COLO829 (cell line): ENCODE measurements at regions not wholly inside any gene's neighbourhood (a gene's known extent, or its start where the extent isn't known, plus 50 kb on each side); places are given as distances from the start of the nearest gene placed in this dataset.
A peak's percentile ranks its signal among the peaks of the same experiment; 100 is the strongest.

ENCODE experiments used
- DNase-seq: peaks from one replicate; pipeline ENCODE4 v3.0.0; 2012; ENCODE audit warnings: low spot score

DNA sequence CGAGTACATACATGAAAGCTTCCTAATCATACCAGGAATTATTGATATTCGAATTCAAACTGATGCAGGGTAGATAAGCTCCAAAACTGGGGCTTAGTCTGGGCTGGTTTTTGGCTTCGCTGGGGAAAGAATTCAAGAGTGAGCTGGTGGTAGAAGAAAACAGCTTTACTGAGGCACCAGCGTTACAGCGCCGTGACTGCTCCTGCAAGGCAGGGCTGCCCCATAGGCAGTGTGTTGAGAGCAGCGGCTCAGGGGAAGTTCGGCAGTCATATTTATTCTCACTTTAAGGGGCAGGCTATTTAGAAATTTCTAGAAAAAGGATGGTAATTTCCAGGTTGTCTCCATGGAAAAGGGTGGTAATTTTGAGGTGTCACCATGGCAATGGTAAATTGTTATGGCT, 292.6 kb upstream of the TCF4 start:
- DNase-seq = no peak

DNA sequence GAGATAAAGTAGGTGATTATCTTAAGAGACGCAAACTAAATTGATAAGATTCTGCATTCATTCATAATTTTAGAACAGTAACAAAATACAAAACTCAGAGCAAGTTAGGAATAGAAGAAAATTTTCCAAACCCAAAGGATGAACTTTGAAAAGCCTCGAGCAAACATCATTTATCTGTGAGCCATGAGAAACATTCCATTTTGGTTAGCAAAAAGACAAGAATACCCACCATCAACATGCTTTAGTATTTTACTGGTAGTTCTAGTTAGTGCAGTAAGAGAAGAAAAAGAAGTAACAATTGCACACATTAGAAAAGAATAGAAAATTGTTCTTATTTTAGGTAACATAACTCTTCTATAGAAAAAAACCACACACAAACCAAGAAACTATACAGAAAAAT, 291.3 kb upstream of the TCF4 start:
- DNase-seq = no peak

DNA sequence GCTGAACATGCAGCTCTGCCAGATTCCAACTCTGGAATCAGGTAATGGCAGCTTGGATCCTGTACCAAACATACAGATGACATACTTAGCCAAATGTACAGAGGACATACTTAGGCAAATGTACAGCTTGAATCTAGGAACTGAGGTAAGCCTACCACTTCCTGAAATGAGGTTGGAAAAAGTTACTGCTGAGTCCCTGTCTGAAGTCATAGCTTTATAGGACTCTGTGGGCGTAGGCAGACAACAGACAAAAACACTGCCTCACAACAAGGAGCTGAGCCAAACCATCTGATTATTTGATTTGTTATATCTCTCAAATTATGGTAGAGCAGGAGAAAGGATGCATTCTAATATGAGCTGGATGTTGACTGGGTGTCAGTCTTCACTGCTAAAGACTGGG, 290.2 kb upstream of the TCF4 start:
- no peak for DNase-seq

DNA sequence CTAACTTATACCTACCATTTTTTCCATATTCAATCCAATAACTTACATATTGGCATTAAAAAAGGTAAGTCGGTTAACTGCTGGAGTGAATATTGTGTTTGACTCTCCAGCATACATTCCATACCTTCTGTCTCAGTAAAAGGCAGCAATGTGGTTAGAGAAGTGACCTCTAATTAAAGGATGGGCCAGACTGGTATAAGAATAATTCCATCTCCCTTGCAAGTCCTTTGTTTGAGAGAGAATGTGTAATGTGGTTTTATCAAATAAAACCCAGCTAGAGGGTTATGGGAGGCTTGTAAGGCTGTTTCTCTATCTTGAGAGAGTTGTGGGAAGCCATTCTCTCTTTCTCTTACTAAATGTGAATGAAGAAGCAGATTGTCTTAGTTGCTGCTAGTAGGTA, 289.3 kb upstream of the TCF4 start:
- DNase-seq = no peak

DNA sequence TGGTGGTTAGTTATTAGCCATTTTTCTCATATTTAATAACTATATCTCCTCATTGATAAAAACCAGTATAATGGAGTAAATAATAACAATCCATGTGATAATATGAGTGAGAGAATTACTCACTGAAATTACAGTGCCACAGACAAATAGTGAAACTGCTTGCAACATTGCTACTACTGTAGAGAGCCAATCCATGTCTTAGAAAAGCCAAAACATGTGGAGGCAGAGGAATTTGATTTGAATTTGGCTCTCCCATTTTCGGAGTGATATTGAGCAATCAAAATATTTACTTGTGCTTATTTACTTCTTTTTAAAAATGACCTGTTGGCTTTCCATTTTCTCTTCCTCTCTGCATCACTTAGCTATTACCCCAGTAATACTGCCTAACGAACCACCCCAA, 288.3 kb upstream of the TCF4 start:
- no peak for DNase-seq

DNA sequence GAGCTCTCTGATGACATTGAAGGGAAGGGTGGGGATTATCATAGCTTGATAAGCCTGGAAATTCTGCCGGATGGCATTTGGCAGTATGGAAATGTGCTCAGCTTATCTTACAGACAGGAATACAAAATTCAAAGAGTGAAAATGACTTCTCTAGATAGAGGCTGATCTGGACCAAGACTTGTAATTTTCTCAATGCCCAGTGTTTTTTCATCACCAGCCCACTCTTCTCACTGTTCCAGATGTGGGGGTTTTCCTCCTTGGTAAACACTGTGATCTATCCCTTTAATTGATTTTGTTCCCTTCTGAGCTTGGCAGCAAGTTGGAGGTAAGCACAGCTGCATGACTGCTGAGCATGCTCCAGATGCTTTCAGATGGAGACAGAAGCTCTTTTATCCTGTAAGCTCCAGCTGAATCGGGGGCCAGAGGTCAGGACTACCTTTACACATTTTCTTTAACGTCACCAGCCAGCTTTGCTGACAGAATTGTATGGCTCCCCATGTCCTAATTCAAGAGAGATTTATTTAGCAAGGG, 287.4 kb upstream of the TCF4 start:
- no peak for DNase-seq

DNA sequence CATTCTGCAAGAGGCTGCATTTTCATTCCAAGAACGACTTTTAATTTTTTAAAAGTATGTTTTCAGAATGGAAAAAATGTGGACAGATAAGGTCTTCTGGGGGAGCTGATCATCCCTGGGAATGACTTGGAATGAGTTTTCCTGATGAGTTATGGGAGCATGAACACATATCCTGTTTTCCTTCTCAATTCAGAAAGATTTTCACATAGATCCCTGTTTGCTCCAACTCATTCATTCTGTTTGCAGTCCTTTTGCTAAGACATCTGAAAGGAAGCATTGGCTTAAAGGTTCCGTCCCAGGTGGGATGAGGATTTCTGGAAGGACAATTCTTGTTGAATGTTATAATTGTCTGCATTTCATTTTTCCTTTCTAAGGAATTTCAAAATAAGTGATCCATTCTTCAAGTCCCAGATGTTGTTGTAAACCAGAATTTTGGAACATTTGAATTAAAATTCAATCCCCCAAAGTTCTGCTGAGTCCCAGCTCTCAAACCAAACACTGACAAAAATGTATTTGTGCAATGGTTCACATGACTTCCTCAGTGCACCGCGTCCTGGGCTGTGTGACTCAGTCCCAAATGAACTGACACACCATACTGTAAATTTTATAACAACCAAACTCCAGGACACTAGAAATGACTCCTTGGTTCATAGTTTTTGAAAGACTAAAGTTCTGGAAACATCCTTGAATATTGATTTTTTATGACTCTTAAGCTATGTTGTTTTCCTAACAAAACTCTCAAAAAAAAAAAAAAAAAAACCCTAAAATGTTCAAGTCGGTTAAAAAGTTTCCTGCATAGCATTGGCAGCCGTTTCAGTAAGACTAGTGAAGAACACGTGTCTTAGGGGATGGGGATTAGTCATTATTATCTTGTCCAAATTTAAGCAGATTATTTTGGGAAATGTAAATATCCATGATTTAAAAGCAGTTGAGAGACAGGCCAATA, 281.8 kb upstream of the TCF4 start:
- DNase-seq = no peak

DNA sequence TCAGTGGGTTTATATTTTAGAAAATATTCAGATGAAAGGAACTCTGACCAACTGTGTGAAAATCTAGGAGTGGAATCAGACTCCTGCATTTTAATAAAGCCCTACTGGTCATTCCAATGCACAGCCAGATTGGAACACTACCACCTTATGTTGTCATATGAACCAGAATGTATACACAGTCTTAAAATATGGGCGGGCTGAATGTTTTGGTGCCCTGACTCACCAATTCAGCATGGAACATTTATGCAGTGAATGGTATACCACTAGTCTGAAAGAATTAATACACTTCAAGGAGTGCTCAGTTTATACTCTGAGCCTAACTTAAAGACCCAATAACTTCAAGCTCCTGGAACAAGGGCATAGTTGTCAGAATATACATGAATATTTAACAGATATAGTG, 280.9 kb upstream of the TCF4 start:
- DNase-seq = no peak

DNA sequence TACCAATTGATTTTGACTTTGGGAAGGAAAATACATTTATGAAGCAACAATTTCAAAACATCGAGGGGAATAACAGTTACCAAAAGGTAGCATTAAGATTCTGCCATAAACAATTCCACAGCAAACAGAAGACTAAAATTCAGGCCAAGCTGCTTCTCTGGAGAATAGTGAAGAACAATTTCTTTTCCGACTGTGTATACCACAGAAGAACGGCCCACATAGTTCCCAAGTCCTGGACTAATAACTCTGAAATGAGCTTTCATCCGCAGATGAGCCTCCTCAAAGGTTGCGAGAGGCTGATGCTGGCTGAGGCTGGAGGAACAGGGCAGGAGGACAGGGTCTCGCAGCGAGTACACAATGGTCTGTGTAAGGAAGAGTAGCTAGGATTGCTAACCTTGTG, 278.9 kb upstream of the TCF4 start:
- no peak for DNase-seq

DNA sequence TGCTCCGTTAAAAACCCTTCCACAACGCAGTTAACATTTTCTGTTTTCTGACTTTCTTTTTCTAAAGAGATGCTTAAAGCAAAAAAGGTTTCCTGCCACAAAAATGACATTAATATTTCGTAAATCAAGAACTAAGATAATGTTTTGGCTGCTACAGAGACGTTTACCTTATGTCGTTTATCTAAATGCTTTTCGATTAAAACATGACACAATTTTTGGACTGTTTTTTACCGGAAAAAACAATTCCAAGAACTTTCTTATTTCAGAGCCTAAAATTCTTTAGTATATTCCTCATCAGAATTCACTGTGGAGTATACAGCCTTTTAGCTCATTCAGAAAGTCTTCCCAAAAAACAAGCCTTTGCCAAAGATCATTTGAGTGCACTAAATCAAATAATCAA, 278.0 kb upstream of the TCF4 start:
- no peak for DNase-seq

DNA sequence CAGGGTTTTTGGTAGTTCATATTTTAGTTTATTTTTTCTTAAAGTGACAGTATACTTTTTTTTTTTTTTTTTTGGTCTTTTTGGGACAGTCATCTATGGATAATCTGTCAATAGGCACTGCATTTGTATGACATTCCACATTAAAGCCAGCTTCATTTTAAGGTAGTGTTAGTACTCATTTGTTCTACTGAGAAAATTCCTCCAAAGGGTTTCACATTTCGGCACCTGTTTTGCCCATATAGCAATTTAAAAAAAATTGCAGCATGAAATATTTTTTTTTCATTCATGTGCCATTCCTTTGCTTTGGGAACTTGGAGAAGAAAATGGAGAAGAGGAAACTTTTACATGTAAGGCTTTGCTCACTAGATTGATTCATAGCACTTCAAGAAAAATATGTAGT, 276.3 kb upstream of the TCF4 start:
- DNase-seq = no peak

DNA sequence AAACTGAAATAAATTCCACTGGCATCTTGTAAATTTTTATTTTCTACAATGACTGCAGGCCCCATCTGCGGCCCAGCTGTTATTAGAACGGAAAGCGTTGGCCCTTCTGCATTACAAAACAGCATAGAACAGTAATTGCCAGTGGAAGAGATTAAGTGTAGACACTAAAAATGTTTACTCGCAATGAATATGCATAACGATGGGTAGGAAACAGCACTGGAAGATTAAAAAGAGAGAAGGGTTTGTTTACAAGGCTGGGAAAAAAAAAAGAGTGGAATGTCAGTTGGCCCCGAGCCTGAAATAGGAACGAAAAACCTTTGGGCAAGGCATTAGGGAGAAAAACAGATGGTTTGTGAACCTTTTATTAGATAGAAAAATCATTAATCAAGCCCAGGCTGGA, 275.9 kb upstream of the TCF4 start:
- DNase-seq = no peak

DNA sequence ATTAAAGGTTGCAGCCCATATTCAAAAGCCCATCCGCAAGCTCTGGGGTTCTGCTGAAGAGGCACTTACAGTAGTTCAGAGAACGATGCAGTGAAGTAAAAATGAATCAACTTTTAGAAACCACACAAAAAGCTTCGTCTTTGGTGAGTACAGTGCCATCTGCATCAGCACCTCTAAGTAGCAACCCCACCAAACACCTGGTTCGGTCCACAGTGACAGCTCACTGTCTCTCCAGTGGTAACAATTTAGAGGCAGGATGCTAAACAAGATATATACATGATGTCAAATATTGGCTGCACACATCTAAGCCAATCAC, 275.4 kb upstream of the TCF4 start:
- no peak for DNase-seq

DNA sequence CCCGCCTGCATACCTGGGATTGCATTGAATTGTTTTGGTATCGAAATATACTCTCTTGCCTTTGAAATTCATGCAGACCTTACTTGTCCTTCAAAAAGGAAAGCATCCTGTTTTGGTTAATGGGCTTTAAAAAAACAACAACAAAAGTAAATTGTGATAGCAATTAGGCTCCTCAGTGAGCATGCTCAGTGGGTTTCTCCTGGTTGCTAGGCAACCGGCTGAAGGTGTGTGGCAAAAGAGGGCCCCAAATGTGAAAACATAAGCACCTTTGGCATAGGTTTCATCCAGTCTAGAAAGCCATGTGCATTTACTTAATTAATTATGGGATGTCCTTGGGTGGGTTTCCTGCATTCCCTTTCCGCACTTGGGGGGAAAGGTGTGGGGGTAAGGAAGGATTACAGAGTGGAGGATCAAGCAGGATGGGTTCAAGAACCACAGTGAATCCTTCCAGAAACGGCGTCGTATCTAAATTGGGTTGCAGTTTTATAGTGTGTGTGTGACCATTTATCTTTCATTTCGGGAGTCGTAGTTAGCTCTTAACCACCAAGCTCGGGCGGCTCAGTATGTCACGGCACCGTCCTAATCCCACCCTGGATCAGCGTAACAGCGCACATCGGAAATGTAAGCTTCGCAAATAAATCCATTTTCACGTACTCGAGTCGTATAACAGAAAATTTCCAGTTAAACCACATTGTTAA, 274.9 kb upstream of the TCF4 start:
- DNase-seq = no peak

DNA sequence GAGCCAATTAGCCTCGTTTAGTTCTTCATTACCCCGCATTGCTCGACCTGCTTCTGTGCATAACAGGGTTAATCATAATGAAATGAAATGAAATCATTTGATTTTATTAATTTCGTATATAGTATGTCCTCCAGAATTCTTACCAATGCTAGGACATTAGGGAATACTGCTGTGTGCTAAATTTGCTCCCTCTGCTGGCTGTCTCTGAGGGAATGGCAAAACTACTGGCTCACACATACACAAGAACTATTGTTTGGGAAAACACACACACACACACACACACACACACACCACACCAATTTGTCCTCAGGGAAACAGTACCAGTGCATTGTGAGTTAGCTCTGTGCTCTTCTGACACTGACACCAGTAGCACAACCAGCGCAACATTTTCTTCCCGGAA, 273.3 kb upstream of the TCF4 start:
- DNase-seq = no peak

DNA sequence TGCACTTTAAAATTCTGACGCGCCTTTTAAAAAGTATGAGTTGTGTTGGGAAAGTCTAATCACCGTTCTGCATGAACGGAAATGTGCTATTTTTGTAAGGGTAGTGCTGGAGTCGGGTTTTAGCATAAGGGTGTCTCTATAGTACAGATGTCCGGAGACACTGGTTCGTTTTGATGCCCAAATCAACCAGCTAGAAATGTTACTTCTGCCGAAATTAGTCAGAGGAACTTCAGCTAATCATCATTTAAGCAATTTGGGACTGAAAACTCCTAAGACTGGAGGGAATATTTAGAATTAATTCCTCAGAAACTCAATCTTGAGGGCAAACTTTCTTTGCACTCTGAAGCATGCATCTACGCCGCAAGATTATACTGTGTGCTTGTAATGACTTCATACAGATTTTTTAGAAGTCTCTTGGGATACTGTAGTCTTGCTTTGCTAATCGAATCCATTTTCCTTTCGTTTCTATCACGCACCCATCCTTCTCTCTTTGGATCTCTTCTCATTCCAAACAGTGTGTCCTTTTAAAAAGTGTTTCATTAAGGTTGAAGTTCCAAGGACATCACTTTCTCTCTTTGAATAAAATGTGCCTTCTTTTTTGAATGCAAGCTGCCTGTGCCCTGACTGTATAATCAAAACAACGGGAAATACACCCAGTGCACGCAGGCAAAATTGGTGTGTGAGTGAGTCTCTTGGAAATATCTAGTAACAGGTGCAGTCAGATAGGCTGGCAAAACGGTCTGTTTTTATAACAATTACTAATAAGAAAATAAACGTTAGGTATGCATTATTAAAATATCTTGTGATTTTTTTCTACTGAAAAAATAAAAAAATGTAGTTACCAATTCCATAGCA, 270.9 kb upstream of the TCF4 start:
- no peak for DNase-seq

DNA sequence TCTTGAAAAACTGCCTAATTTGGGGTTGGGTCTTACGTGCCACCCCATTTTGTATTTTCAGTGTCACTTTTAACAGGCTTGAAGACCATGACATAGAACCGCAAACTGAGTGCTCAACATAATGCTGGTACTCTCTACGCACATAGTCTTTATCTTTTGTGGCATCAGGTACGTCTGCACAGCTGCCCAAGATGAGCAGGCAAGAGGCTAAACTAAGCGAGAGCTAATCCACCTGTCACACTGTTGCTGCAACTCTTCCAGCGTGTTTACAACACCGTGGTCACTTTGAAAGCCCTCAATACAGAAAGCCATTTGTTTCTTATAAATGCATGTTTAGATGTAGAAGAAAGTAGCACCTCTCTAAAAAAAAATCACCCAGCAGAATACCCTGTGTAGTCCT, 270.0 kb upstream of the TCF4 start:
- DNase-seq = no peak

DNA sequence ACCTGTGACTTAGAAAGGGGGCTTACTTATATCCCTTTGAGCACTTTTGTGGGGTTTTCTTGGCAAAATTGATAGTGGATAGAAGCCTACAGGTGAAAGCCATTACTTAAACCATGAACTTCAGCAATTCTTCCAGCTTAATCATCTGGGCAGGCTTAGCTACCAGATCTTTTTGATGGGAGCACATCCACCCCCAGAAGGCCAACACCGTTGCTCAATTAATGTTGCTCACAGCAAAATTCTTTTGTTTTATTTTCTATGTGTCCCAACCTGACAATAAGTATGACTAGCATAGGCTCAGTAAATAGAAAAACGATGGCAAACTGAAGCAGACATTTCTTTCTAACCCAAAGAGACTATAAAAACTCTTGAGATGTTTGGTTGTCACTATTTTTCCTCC, 269.4 kb upstream of the TCF4 start:
- no peak for DNase-seq

DNA sequence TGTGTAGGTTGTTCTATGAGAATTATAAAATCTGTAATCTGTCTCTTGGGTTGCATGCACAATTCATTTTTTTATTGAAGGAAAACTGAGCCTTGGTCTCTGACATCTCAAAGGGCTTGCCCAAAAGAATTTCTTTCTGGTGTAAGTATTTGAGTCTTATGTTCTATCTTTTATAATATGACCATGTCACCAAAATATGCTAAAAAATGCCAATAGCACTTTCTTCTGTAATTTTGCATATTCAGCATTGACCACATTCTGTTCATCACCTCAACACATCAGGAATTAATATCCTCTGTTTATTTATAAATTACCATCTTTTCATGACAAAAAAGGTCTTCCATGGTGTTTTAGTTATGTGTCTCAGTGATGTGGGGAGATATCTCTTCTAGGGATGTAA, 268.7 kb upstream of the TCF4 start:
- DNase-seq = no peak

DNA sequence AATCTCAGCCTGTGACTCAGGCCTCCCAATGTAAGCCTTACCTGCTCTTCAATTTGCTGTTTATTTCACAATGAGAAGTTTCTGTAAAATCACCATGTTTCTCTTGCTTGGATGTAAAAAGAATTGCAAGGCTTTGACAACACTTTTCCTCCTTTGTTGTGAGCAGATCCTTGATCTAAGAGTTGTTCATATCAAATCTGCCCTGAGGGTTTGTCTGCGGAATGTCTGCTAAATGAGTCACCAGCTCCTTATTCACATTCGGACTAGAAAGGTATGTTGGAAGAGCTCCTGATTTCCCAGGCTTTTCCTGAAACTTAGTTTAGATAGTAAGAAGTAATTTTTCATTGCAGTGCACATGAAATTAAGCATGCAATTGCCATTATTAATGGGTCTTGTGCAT, 268.2 kb upstream of the TCF4 start:
- peak; percentile 49 for DNase-seq

DNA sequence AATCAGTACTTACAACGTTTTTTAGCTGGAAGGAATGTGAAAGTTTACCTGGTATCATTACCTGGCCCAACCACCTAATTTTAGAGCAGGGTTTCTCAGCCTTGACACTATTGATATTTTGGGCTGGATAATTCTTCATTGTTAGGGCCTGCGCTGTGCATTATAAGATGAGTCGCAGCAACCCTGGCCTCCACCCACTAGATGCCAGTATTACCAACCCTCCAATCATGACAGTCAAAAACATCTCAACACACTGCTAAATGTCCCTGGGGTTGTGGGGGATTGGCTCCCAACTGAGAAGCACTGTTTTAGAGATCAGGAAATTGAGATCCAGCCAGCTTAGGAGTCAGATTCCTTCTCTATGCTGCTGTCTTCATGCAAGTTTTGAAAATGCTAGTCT, 265.3 kb upstream of the TCF4 start:
- no peak for DNase-seq

DNA sequence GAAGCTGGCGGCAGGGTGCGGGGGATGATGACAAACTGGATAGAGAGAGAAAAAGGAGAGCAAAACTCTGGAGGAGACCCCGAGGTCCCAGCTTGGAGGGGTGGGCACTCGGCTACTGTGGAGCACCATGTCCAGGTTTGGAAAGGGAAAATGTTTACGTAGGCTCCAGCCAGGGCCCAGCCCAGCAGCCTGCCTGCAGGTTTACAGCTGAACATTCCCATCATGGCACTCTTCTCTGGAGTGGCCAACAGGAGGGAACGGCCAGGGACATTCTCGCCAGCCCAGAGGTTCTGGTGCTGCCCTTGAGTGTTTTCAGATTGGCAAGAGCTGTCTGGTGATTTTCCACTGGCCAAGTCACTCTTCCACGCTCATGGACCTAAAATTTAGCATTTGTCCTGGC, 262.9 kb upstream of the TCF4 start:
- no peak for DNase-seq

DNA sequence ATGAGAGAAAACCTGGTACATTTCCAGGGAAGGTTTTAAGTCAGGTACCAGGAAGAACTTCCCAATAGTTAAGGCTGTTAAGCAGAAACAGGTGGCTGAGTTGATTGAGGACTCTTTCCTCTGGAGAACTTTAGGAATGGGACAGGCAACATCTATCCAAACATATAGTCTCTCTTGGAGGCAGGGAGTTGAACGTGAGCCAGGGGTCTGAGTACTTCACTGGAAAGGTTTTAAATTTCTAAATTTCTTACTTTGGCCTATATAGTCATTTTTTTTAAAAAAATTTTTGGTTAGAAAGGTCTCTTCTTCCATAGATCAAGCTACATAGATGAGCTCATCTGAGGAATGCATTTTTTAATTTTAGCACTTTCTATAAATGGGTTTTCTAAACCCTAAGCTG, 261.4 kb upstream of the TCF4 start:
- no peak for DNase-seq
